ENCODE measurements at regions not wholly inside any gene's neighbourhood (a gene's known extent, or its start where the extent isn't known, plus 50 kb on each side); places are given as distances from the start of the nearest gene placed in this dataset.

GRCh38 chrX:145630806-145631435 is 186.7 kb upstream of the SLITRK2 start:
- TF ChIP-seq CTCF (IDR thresholded peaks at IDR 0.05; ENCODE audit: poor library complexity) (no peak), EZH2 (IDR thresholded peaks at IDR 0.05; ENCODE audit: borderline replicate concordance) (no peak), EZH2phosphoT487 (IDR thresholded peaks at IDR 0.05; ENCODE audit: low read depth, severe bottlenecking, unreplicated experiment) (no peak)
- no peaks in the 10 kb centered on the region for H3K4me1 ChIP-seq (ENCODE audit: insufficient read depth)
- 93% methylated on average over 40 of the region's 40 CpGs for WGBS (ENCODE audit: low lambda C conversion rate, missing lambda C conversion rate)

GRCh38 chrX:145631461-145631951 is 186.1 kb upstream of the SLITRK2 start:
- Histone ChIP-seq H3K27me3 (no peaks in the 10 kb centered on the region), H3K36me3 (replicated peaks; ENCODE audit: insufficient read depth, low read depth) (no peaks in the 10 kb centered on the region), H3K27ac (no peak overlapping the region), H3K79me2 (no peaks in the 10 kb centered on the region), H3K9me3 (ENCODE audit: low read depth) (no peaks in the 10 kb centered on the region), H4K20me1 (ENCODE audit: insufficient read depth, poor library complexity, severe bottlenecking) (no peaks in the 10 kb centered on the region), H3K4me3 (no peak overlapping the region), H2AFZ (no peak overlapping the region), H3K9me2 (replicated peaks; ENCODE audit: insufficient read depth) (no peaks in the 10 kb centered on the region), H3K4me2 (no peak overlapping the region), H3K4me1 (ENCODE audit: insufficient read depth) (no peaks in the 10 kb centered on the region)
- no peak for DNase-seq (ENCODE audit: low spot score)
- no peak for TF ChIP-seq CTCF (IDR thresholded peaks at IDR 0.05; ENCODE audit: poor library complexity)
- TF ChIP-seq EZH2 (IDR thresholded peaks at IDR 0.05; ENCODE audit: borderline replicate concordance): no peak
- TF ChIP-seq EZH2phosphoT487 (IDR thresholded peaks at IDR 0.05; ENCODE audit: low read depth, severe bottlenecking, unreplicated experiment): no peak
- WGBS (ENCODE audit: low lambda C conversion rate, missing lambda C conversion rate): 97% methylated on average over 29 of the region's 29 CpGs

More at GRCh38 chrX:145630806-145631435, 186.7 kb upstream of the SLITRK2 start:
- Histone ChIP-seq H3K4me2 (no peak overlapping the region), H3K27me3 (no peaks in the 10 kb centered on the region), H3K4me3 (no peak overlapping the region), H3K9me2 (replicated peaks; ENCODE audit: insufficient read depth) (no peaks in the 10 kb centered on the region), H3K79me2 (no peaks in the 10 kb centered on the region), H3K9me3 (ENCODE audit: low read depth) (no peaks in the 10 kb centered on the region), H2AFZ (no peak overlapping the region), H4K20me1 (ENCODE audit: insufficient read depth, poor library complexity, severe bottlenecking) (no peaks in the 10 kb centered on the region), H3K36me3 (replicated peaks; ENCODE audit: insufficient read depth, low read depth) (no peaks in the 10 kb centered on the region), H3K27ac (no peak overlapping the region)
- DNase-seq (ENCODE audit: low spot score): no peak

- Histone ChIP-seq H3K4me3 (no peak overlapping the region), H3K9me2 (replicated peaks; ENCODE audit: insufficient read depth) (no peaks in the 10 kb centered on the region), H3K36me3 (replicated peaks; ENCODE audit: insufficient read depth, low read depth) (no peaks in the 10 kb centered on the region), H3K79me2 (no peaks in the 10 kb centered on the region), H3K4me2 (no peak overlapping the region), H3K27ac (no peak overlapping the region), H3K27me3 (no peaks in the 10 kb centered on the region), H4K20me1 (ENCODE audit: insufficient read depth, poor library complexity, severe bottlenecking) (no peaks in the 10 kb centered on the region), H2AFZ (no peak overlapping the region), H3K9me3 (ENCODE audit: low read depth) (no peaks in the 10 kb centered on the region), H3K4me1 (ENCODE audit: insufficient read depth) (no peaks in the 10 kb centered on the region)
- DNase-seq (ENCODE audit: low spot score): no peak
- 80% methylated on average over 5 of the region's 5 CpGs for WGBS (ENCODE audit: low lambda C conversion rate, missing lambda C conversion rate)
- TF ChIP-seq CTCF (IDR thresholded peaks at IDR 0.05; ENCODE audit: poor library complexity) (no peak), EZH2 (IDR thresholded peaks at IDR 0.05; ENCODE audit: borderline replicate concordance) (no peak), EZH2phosphoT487 (IDR thresholded peaks at IDR 0.05; ENCODE audit: low read depth, severe bottlenecking, unreplicated experiment) (no peak)
These were observed 163.1 kb upstream of the SLITRK2 start for GRCh38 chrX:145654486-145654885.

All from hepatocyte (in vitro differentiated cells).